HL-60 (cell line): ENCODE measurements at regions not wholly inside any gene's neighbourhood (a gene's known extent, or its start where the extent isn't known, plus 50 kb on each side); places are given as distances from the start of the nearest gene placed in this dataset.
"Not testable (repeated sequence)": the region's sequence is repeated elsewhere in the genome, so short reads cannot be mapped to it uniquely, and the experiment has no call there.

Experiments used
- CTCF ChIP-seq: IDR thresholded peaks from one replicate; pipeline ENCODE4 v1.5.1; 2011; ENCODE audit warnings: low read length, control low read depth, inconsistent platforms; ENCODE audit not compliant: insufficient read depth
- REST ChIP-seq: IDR thresholded peaks from 2 replicates; pipeline ENCODE4 v1.6.1; 2012; ENCODE audit warnings: low read depth; ENCODE audit not compliant: insufficient replicate concordance

GRCh38 chr5:30556-30955 lies 61.4 kb upstream of the PLEKHG4B start:
- not testable (repeated sequence) for TF ChIP-seq CTCF, REST
